ENCODE measurements at regions not wholly inside any gene's neighbourhood (a gene's known extent, or its start where the extent isn't known, plus 50 kb on each side); places are given as distances from the start of the nearest gene placed in this dataset.

GRCh38 chr2:241989074-241989473 lies 119.5 kb downstream of the RTP5 start:
- Histone ChIP-seq H3K4me3 (no peak overlapping the region), H3K4me1 (peaks cover 0 to 13% (median 0%) of the 10 kb centered on the region in 6 donors), H3K9me3 (no peaks in the 10 kb centered on the region), H3K27ac (no peak overlapping the region), H3K27me3 (replicated peaks in 1 of 7) (no peaks in the 10 kb centered on the region), H3K36me3 (peaks cover 0 to 3% (median 0%) of the 10 kb centered on the region in 6 donors)
- intact Hi-C loops (cut with DNase I; ENCODE audit: low total_unique reads), result no loop called here
- no peak for TF ChIP-seq POLR2A (IDR thresholded peaks at IDR 0.05)
- TF ChIP-seq POLR2AphosphoS5 (IDR thresholded peaks at IDR 0.05), result peak in 2 of 3 donors; percentile 13 to 37
- peak; percentile 76 for DNase-seq
- 74 to 95% (median 84%) methylated on average over 5 to 7 of the region's 7 CpGs for WGBS, 5 donors

DNA sequence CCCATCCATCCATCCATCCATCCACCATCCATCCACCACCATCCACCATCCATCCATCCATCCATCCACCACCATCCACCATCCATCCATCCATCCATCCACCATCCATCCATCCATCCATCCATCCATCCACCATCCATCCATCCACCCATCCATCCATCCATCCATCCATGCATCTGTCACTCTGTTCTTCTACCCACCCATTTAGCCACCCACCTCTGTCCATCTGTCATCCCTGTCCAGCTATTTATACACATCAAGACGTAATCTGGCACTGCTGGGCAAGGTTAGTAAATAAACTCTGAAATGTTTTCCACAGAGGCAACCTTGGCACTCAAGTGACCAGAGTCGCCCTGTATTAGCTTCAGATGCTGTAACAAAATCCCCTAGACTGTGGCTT lies 120.9 kb downstream of the RTP5 start:
- Histone ChIP-seq H3K27me3 (replicated peaks in 1 of 7) (no peaks in the 10 kb centered on the region), H3K27ac (no peak overlapping the region), H3K4me1 (peaks cover 0 to 7% (median 0%) of the 10 kb centered on the region in 6 donors), H3K4me3 (no peak overlapping the region), H3K9me3 (no peaks in the 10 kb centered on the region), H3K36me3 (peaks cover 0 to 10% (median 0%) of the 10 kb centered on the region in 6 donors)
- no peak for TF ChIP-seq POLR2AphosphoS5 (IDR thresholded peaks at IDR 0.05)
- TF ChIP-seq CTCF (IDR thresholded peaks at IDR 0.05 in 8 of 11, conservative IDR thresholded peaks at IDR 0.05 in 3 of 11), result no peak
- TF ChIP-seq POLR2A (IDR thresholded peaks at IDR 0.05), result no peak
- 79 to 92% (median 88%) methylated on average over 2 of the region's 2 CpGs for WGBS, 5 donors
- intact Hi-C loops (cut with DNase I; ENCODE audit: low total_unique reads), result no loop called here
- no peak for DNase-seq

DNA sequence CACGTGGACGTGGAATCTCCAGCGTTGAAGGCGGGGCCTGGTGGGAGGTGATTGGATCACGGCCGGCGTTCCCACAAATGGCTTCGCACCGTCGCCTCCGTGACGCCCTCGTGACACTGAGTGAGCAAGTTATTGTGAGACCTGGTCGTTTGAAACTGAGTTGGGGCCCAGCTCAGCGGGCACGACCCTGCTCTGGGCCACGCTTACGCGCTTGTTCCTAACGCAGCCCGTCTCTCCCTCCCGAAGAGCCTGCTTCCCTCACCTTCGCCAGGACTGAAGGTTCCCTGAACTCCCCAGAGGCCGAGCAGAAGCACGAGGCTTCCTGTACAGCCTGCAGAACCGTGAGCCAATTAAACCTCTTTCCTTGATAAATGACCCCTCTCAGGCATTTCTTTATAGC lies 121.8 kb downstream of the RTP5 start:
- H3K4me3 ChIP-seq, result no peak overlapping the region
- TF ChIP-seq POLR2AphosphoS5 (IDR thresholded peaks at IDR 0.05) (no peak), POLR2A (IDR thresholded peaks at IDR 0.05) (no peak), CTCF (IDR thresholded peaks at IDR 0.05 in 8 of 11, conservative IDR thresholded peaks at IDR 0.05 in 3 of 11) (no peak)
- no peaks in the 10 kb centered on the region for H3K27me3 ChIP-seq (replicated peaks in 1 of 7)
- intact Hi-C loops (cut with DNase I; ENCODE audit: low total_unique reads), result no loop called here
- H3K36me3 ChIP-seq, result peaks cover 0 to 10% (median 0%) of the 10 kb centered on the region in 6 donors
- no peak overlapping the region for H3K27ac ChIP-seq
- WGBS, 5 donors, result 88 to 93% (median 89%) methylated on average over 26 of the region's 26 CpGs
- peak; percentile 61 for DNase-seq
- peaks cover 0 to 7% (median 0%) of the 10 kb centered on the region in 6 donors for H3K4me1 ChIP-seq
- H3K9me3 ChIP-seq, result no peaks in the 10 kb centered on the region

DNA sequence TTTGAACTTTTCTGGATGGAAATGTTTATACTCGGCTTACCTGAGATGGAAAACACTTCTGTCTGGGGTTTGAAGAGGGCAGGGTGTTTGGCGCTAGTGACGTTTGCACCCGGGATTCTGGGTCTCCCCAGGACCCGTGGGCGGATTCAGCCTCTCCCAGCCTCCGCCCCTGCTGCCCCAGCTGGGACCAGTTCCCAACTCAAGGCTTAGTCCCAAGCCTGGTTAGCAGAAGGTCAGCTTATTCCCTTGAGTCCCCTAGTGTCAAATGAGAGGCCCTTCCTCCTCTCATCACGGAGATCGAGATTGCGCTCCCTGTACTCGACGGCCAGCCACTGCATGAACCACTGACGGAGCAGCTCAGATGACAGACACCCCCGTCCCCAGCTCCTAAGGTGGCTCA lies 123.2 kb downstream of the RTP5 start:
- intact Hi-C loops (cut with DNase I; ENCODE audit: low total_unique reads), result no loop called here
- Histone ChIP-seq H3K36me3 (peaks cover 0 to 10% (median 0%) of the 10 kb centered on the region in 6 donors), H3K4me3 (no peak overlapping the region), H3K27ac (no peak overlapping the region), H3K9me3 (no peaks in the 10 kb centered on the region), H3K27me3 (replicated peaks in 1 of 7) (no peaks in the 10 kb centered on the region), H3K4me1 (peaks cover 0 to 7% (median 0%) of the 10 kb centered on the region in 6 donors)
- TF ChIP-seq POLR2AphosphoS5 (IDR thresholded peaks at IDR 0.05) (no peak), POLR2A (IDR thresholded peaks at IDR 0.05) (no peak), CTCF (IDR thresholded peaks at IDR 0.05 in 8 of 11, conservative IDR thresholded peaks at IDR 0.05 in 3 of 11) (no peak)
- WGBS, 5 donors, result 89 to 97% (median 92%) methylated on average over 9 to 14 of the region's 14 CpGs
- DNase-seq, result peak; percentile 22
